PFSK-1 (cell line): ENCODE measurements at regions not wholly inside any gene's neighbourhood (a gene's known extent, or its start where the extent isn't known, plus 50 kb on each side); places are given as distances from the start of the nearest gene placed in this dataset.

ENCODE experiments used
- POLR2AphosphoS5 ChIP-seq: IDR thresholded peaks from 2 replicates; pipeline ENCODE4 v1.6.1; 2012; ENCODE audit warnings: low read depth, mild to moderate bottlenecking, control low read depth, low read length, moderate library complexity
- REST ChIP-seq, 2 experiments: IDR thresholded peaks; 2 replicates each; pipeline versions ENCODE4 v1.6.1 to v1.8.0; 2011 to 2012; ENCODE audit warnings: low read depth in 2 of 2, low read length in 2 of 2, control low read depth in 1 of 2, inconsistent platforms in 1 of 2, mild to moderate bottlenecking in 1 of 2, moderate library complexity in 1 of 2; ENCODE audit not compliant: insufficient read depth in 1 of 2
- TAF1 ChIP-seq: IDR thresholded peaks from 2 replicates; pipeline ENCODE4 v1.6.1; 2012; ENCODE audit warnings: low read length, control low read depth, borderline replicate concordance; ENCODE audit not compliant: insufficient read depth

GRCh38 chr5:1709171-1709803 lies 90.3 kb downstream of the MRPL36 start:
- TF ChIP-seq TAF1 = no peak
- no peak for TF ChIP-seq REST (IDR thresholded peaks at IDR 0.05; ENCODE audit: insufficient read depth in 1 of 2, low read depth in 2 of 2, low read length in 2 of 2)
- no peak for TF ChIP-seq POLR2AphosphoS5
